GM23338 (cell line): ENCODE measurements at regions not wholly inside any gene's neighbourhood (a gene's known extent, or its start where the extent isn't known, plus 50 kb on each side); places are given as distances from the start of the nearest gene placed in this dataset.

Source experiments
- ATAC-seq: fragments of 200-7000 bp; cut with Tn5 transposase; 3 replicates; pipeline ENCODE4 v1.9.1; 2020
- DNase-seq: peaks from one replicate; pipeline ENCODE4 v3.0.0-alpha.2; 2015; ENCODE audit warnings: low spot score
- H2AFZ ChIP-seq: fragments of 200-600 bp; sonication (generic); 2 replicates; pipeline ENCODE4 v1.8.0; 2016; ENCODE audit warnings: antibody characterized with exemption, mild to moderate bottlenecking, moderate library complexity
- H3F3A ChIP-seq: fragments of 200-600 bp; sonication (generic); replicated peaks from 2 replicates; pipeline ENCODE4 v1.8.0; 2017; ENCODE audit warnings: antibody characterized with exemption, mixed run types, low read depth
- H3K27ac ChIP-seq: fragments of 200-600 bp; sonication (generic); 2 replicates; pipeline ENCODE4 v1.6.1; 2016; ENCODE audit warnings: low read depth
- H3K27me3 ChIP-seq: fragments of 200-600 bp; sonication (generic); 2 replicates; pipeline ENCODE4 v1.8.0; 2016; ENCODE audit warnings: mild to moderate bottlenecking, mixed run types, moderate library complexity; ENCODE audit not compliant: insufficient read depth
- H3K36me3 ChIP-seq: fragments of 200-600 bp; sonication (generic); 2 replicates; pipeline ENCODE4 v1.8.0; 2016; ENCODE audit warnings: mild to moderate bottlenecking; ENCODE audit not compliant: insufficient read depth
- H3K4me1 ChIP-seq: fragments of 200-600 bp; sonication (generic); 2 replicates; pipeline ENCODE4 v1.8.0; 2016; ENCODE audit warnings: mild to moderate bottlenecking, moderate library complexity; ENCODE audit not compliant: insufficient read depth
- H3K4me2 ChIP-seq: fragments of 200-600 bp; sonication (generic); 2 replicates; pipeline ENCODE4 v1.7.1; 2017; ENCODE audit warnings: mixed run types
- H3K4me3 ChIP-seq: fragments of 200-600 bp; sonication (generic); 2 replicates; pipeline ENCODE4 v1.6.1; 2016; ENCODE audit warnings: mixed run types
- H3K79me2 ChIP-seq: fragments of 200-600 bp; sonication (generic); replicated peaks from 2 replicates; pipeline ENCODE4 v1.8.0; 2017; ENCODE audit warnings: mild to moderate bottlenecking; ENCODE audit not compliant: insufficient read depth
- H3K9me2 ChIP-seq: fragments of 200-600 bp; sonication (generic); 2 replicates; pipeline ENCODE4 v1.8.0; 2017; ENCODE audit not compliant: insufficient read depth
- H4K20me1 ChIP-seq: fragments of 200-600 bp; sonication (generic); replicated peaks from 2 replicates; pipeline ENCODE4 v1.8.0; 2017; ENCODE audit warnings: mild to moderate bottlenecking; ENCODE audit not compliant: insufficient read depth
- H3K27ac Mint-ChIP-seq: 2 replicates; pipeline ENCODE4 v1.8.0; 2020; ENCODE audit warnings: inconsistent platforms, mild to moderate bottlenecking, moderate library complexity, mixed read lengths
- H3K27me3 Mint-ChIP-seq: 3 replicates; pipeline ENCODE4 v1.8.0; 2022; ENCODE audit warnings: low read depth, mild to moderate bottlenecking, moderate library complexity, mixed read lengths, inconsistent platforms; ENCODE audit not compliant: insufficient read depth, poor library complexity
- H3K36me3 Mint-ChIP-seq: 3 replicates; pipeline ENCODE4 v1.8.0; 2021; ENCODE audit warnings: low read depth, mild to moderate bottlenecking, inconsistent platforms, moderate library complexity, mixed read lengths
- H3K4me1 Mint-ChIP-seq: 3 replicates; pipeline ENCODE4 v1.8.0; 2020; ENCODE audit warnings: mild to moderate bottlenecking, inconsistent platforms, mixed read lengths
- H3K4me3 Mint-ChIP-seq: 3 replicates; pipeline ENCODE4 v1.8.0; 2021; ENCODE audit warnings: moderate library complexity, mild to moderate bottlenecking, inconsistent platforms, mixed read lengths
- H3K9me3 Mint-ChIP-seq: 3 replicates; pipeline ENCODE4 v1.8.0; 2020; ENCODE audit warnings: moderate library complexity, mild to moderate bottlenecking, inconsistent platforms, mixed read lengths
- CTCF ChIP-seq, 2 experiments: fragments of 200-600 bp in 1 of 2; sonication (generic) in 1 of 2; conservative IDR thresholded peaks; 2 replicates each; pipeline versions ENCODE4 v1.5.1 to v1.6.1; 2016 to 2017; ENCODE audit warnings: antibody characterized with exemption in 2 of 2, low read depth in 2 of 2, mild to moderate bottlenecking in 2 of 2, moderate library complexity in 1 of 2
- EZH2 ChIP-seq: fragments of 200-600 bp; sonication (generic); IDR thresholded peaks from one replicate; pipeline ENCODE4 v1.8.0; 2017; ENCODE audit warnings: antibody characterized with exemption, mild to moderate bottlenecking, low read depth; ENCODE audit not compliant: unreplicated experiment
- EZH2phosphoT487 ChIP-seq: fragments of 200-600 bp; sonication (generic); IDR thresholded peaks from one replicate; pipeline ENCODE4 v1.8.1; 2018; ENCODE audit warnings: antibody characterized with exemption; ENCODE audit not compliant: unreplicated experiment
- JUNB ChIP-seq: IDR thresholded peaks from one replicate; pipeline ENCODE4 v1.6.1; 2016; ENCODE audit warnings: antibody characterized with exemption; ENCODE audit not compliant: unreplicated experiment
- POLR2AphosphoS5 ChIP-seq: IDR thresholded peaks from 2 replicates; pipeline ENCODE4 v1.6.1; 2016; ENCODE audit warnings: antibody characterized with exemption, low read depth
- REST ChIP-seq: IDR thresholded peaks from one replicate; pipeline ENCODE4 v1.6.1; 2018; ENCODE audit warnings: antibody characterized with exemption; ENCODE audit not compliant: unreplicated experiment
- STAT1 ChIP-seq: IDR thresholded peaks from one replicate; pipeline ENCODE4 v1.6.1; 2016; ENCODE audit warnings: antibody characterized with exemption; ENCODE audit not compliant: unreplicated experiment
- TF ChIP-seq, protein P1 (sequence below): fragments of 250-450 bp; sonication (Bioruptor Pico); IDR thresholded peaks from 2 replicates; pipeline ENCODE4 v1.5.0; 2020; ENCODE audit warnings: mild to moderate bottlenecking, moderate library complexity

DNA sequence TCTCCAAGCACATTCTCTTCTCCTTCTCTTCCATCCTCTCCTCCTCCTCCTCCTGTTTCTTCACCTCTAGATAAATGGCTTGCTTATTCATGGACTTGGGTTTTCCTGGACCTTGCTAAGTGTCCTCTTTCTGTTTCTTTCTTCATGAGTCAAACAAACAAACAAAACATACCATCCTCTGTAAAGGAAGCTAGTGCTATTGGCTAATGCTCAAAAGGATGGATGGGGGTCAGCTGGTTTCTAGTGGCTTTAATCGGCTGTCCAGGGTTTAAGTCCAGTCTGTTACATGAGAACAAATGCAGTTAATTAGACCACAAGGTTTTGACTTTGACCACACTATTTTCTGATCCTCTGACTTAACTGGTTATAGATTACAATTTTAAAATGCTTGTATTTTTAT, 83.8 kb upstream of the TSPAN2 start (continued):
- no peak for TF ChIP-seq REST
- no peak for TF ChIP-seq JUNB
- TF ChIP-seq STAT1: no peak
- no peak for TF ChIP-seq EZH2
- TF ChIP-seq POLR2AphosphoS5: no peak
- no peak for TF ChIP-seq CTCF (conservative IDR thresholded peaks at IDR 0.05; ENCODE audit: low read depth in 2 of 2)

- Histone ChIP-seq H3F3A (no peaks in the 10 kb centered on the region), H3K4me1 (no peaks in the 10 kb centered on the region), H3K4me2 (no peak overlapping the region), H3K4me3 (no peak overlapping the region), H3K79me2 (no peaks in the 10 kb centered on the region), H4K20me1 (no peaks in the 10 kb centered on the region), H3K27ac (no peak overlapping the region), H3K27me3 (no peaks in the 10 kb centered on the region), H3K9me2 (peaks cover 11% of the 10 kb centered on the region; the same call in 1 of the 2 replicates), H3K36me3 (no peaks in the 10 kb centered on the region), H2AFZ (no peak overlapping the region)
- DNase-seq (no peak), ATAC-seq (no peak)
- Mint-ChIP-seq H3K4me1 (no peaks in the 10 kb centered on the region), H3K27ac (no peak overlapping the region), H3K4me3 (no peak overlapping the region), H3K36me3 (no peaks in the 10 kb centered on the region), H3K27me3 (peaks cover 1% of the 10 kb centered on the region), H3K9me3 (no peaks in the 10 kb centered on the region; the same call in 2 of the 3 replicates)
- TF ChIP-seq EZH2phosphoT487: no peak
- TF ChIP-seq, protein P1, sequence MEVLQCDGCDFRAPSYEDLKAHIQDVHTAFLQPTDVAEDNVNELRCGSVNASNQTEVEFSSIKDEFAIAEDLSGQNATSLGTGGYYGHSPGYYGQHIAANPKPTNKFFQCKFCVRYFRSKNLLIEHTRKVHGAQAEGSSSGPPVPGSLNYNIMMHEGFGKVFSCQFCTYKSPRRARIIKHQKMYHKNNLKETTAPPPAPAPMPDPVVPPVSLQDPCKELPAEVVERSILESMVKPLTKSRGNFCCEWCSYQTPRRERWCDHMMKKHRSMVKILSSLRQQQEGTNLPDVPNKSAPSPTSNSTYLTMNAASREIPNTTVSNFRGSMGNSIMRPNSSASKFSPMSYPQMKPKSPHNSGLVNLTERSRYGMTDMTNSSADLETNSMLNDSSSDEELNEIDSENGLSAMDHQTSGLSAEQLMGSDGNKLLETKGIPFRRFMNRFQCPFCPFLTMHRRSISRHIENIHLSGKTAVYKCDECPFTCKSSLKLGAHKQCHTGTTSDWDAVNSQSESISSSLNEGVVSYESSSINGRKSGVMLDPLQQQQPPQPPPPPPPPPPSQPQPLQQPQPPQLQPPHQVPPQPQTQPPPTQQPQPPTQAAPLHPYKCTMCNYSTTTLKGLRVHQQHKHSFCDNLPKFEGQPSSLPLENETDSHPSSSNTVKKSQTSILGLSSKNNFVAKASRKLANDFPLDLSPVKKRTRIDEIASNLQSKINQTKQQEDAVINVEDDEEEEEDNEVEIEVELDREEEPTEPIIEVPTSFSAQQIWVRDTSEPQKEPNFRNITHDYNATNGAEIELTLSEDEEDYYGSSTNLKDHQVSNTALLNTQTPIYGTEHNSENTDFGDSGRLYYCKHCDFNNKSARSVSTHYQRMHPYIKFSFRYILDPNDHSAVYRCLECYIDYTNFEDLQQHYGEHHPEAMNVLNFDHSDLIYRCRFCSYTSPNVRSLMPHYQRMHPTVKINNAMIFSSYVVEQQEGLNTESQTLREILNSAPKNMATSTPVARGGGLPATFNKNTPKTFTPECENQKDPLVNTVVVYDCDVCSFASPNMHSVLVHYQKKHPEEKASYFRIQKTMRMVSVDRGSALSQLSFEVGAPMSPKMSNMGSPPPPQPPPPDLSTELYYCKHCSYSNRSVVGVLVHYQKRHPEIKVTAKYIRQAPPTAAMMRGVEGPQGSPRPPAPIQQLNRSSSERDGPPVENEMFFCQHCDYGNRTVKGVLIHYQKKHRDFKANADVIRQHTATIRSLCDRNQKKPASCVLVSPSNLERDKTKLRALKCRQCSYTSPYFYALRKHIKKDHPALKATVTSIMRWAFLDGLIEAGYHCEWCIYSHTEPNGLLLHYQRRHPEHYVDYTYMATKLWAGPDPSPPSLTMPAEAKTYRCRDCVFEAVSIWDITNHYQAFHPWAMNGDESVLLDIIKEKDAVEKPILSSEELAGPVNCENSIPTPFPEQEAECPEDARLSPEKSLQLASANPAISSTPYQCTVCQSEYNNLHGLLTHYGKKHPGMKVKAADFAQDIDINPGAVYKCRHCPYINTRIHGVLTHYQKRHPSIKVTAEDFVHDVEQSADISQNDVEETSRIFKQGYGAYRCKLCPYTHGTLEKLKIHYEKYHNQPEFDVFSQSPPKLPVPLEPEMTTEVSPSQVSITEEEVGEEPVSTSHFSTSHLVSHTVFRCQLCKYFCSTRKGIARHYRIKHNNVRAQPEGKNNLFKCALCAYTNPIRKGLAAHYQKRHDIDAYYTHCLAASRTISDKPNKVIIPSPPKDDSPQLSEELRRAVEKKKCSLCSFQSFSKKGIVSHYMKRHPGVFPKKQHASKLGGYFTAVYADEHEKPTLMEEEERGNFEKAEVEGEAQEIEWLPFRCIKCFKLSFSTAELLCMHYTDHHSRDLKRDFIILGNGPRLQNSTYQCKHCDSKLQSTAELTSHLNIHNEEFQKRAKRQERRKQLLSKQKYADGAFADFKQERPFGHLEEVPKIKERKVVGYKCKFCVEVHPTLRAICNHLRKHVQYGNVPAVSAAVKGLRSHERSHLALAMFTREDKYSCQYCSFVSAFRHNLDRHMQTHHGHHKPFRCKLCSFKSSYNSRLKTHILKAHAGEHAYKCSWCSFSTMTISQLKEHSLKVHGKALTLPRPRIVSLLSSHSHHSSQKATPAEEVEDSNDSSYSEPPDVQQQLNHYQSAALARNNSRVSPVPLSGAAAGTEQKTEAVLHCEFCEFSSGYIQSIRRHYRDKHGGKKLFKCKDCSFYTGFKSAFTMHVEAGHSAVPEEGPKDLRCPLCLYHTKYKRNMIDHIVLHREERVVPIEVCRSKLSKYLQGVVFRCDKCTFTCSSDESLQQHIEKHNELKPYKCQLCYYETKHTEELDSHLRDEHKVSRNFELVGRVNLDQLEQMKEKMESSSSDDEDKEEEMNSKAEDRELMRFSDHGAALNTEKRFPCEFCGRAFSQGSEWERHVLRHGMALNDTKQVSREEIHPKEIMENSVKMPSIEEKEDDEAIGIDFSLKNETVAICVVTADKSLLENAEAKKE: no peak
- TF ChIP-seq CTCF (conservative IDR thresholded peaks at IDR 0.05; ENCODE audit: low read depth in 2 of 2): no peak
Measured at GRCh38 chr1:115172270-115172669, 83.0 kb upstream of the TSPAN2 start.
